Astrocyte (in vitro differentiated cells and primary cell): ENCODE measurements at regions not wholly inside any gene's neighbourhood (a gene's known extent, or its start where the extent isn't known, plus 50 kb on each side); places are given as distances from the start of the nearest gene placed in this dataset.

Experiments used
- DNase-seq: peaks from one replicate; pipeline ENCODE4 v3.0.0-alpha.2; 2010; ENCODE audit warnings: low read depth
- FAIRE-seq: peaks from 2 replicates; lab custom pipeline; 2011; peaks lifted over from hg19 to GRCh38; lab: Jason Lieb, UNC
- H2AFZ ChIP-seq: 2 replicates; pipeline ENCODE4 v1.6.0; 2012; ENCODE audit warnings: low read depth, low read length, inconsistent platforms
- H3K27ac ChIP-seq: 2 replicates; pipeline ENCODE4 v1.5.1; 2011; ENCODE audit warnings: low read depth, low read length, inconsistent platforms
- H3K27me3 ChIP-seq: 2 replicates; pipeline ENCODE4 v1.6.0; 2011; ENCODE audit warnings: low read length, inconsistent platforms; ENCODE audit not compliant: insufficient read depth
- H3K36me3 ChIP-seq: 2 replicates; pipeline ENCODE4 v1.5.1; 2011; ENCODE audit warnings: low read length, inconsistent platforms; ENCODE audit not compliant: insufficient read depth
- H3K4me1 ChIP-seq: 2 replicates; pipeline ENCODE4 v1.5.1; 2011; ENCODE audit warnings: low read length, inconsistent platforms; ENCODE audit not compliant: insufficient read depth
- H3K4me2 ChIP-seq: 2 replicates; pipeline ENCODE4 v1.6.0; 2012; ENCODE audit warnings: low read length, inconsistent platforms
- H3K4me3 ChIP-seq: 2 replicates; pipeline ENCODE4 v1.5.1; 2011; ENCODE audit warnings: low read depth, mild to moderate bottlenecking, low read length, inconsistent platforms; ENCODE audit not compliant: insufficient read depth
- H3K79me2 ChIP-seq: 2 replicates; pipeline ENCODE4 v1.6.0; 2012; ENCODE audit warnings: mild to moderate bottlenecking, low read length, inconsistent platforms; ENCODE audit not compliant: insufficient read depth
- H3K9ac ChIP-seq: 2 replicates; pipeline ENCODE4 v1.6.0; 2012; ENCODE audit warnings: mild to moderate bottlenecking, low read length, inconsistent platforms
- H3K9me3 ChIP-seq: 2 replicates; pipeline ENCODE4 v1.5.1; 2012; ENCODE audit warnings: low read depth, mild to moderate bottlenecking, low read length, inconsistent platforms; ENCODE audit not compliant: insufficient read depth
- H4K20me1 ChIP-seq: 2 replicates; pipeline ENCODE4 v1.6.0; 2012; ENCODE audit warnings: low read length, inconsistent platforms; ENCODE audit not compliant: insufficient read depth
- H3K27ac Mint-ChIP-seq: one replicate; pipeline ENCODE4 v1.8.0; 2021; ENCODE audit warnings: mild to moderate bottlenecking, mixed read lengths; ENCODE audit not compliant: unreplicated experiment
- H3K27me3 Mint-ChIP-seq: one replicate; pipeline ENCODE4 v1.8.0; 2021; ENCODE audit warnings: low read depth, mixed read lengths; ENCODE audit not compliant: unreplicated experiment
- H3K36me3 Mint-ChIP-seq: one replicate; pipeline ENCODE4 v1.8.0; 2021; ENCODE audit warnings: low read depth, mixed read lengths; ENCODE audit not compliant: unreplicated experiment
- H3K4me1 Mint-ChIP-seq: one replicate; pipeline ENCODE4 v1.8.0; 2021; ENCODE audit warnings: low read depth, mixed read lengths; ENCODE audit not compliant: unreplicated experiment
- H3K4me3 Mint-ChIP-seq: one replicate; pipeline ENCODE4 v1.8.0; 2021; ENCODE audit warnings: mild to moderate bottlenecking, moderate library complexity, mixed read lengths; ENCODE audit not compliant: unreplicated experiment
- H3K9me3 Mint-ChIP-seq: one replicate; pipeline ENCODE4 v1.8.0; 2021; ENCODE audit warnings: mild to moderate bottlenecking, mixed read lengths; ENCODE audit not compliant: unreplicated experiment
- CTCF ChIP-seq: IDR thresholded peaks from 2 replicates; pipeline ENCODE4 v1.5.1; 2011; ENCODE audit warnings: low read depth, mild to moderate bottlenecking, inconsistent platforms, low read length, moderate library complexity; ENCODE audit not compliant: insufficient read depth
- EZH2 ChIP-seq: IDR thresholded peaks from 2 replicates; pipeline ENCODE4 v1.6.1; 2012; ENCODE audit warnings: mild to moderate bottlenecking, low read length, inconsistent platforms; ENCODE audit not compliant: insufficient read depth

GRCh38 chr21:41640748-41641509 lies 125.9 kb downstream of the RIPK4 start:
- Histone ChIP-seq H3K9me3 (no peaks in the 10 kb centered on the region), H3K9ac (peak overlapping the region; percentile 77), H3K27me3 (no peaks in the 10 kb centered on the region), H4K20me1 (no peaks in the 10 kb centered on the region), H3K36me3 (no peaks in the 10 kb centered on the region), H3K4me2 (peak overlapping the region; percentile 79), H2AFZ (no peak overlapping the region), H3K4me1 (peaks cover 38% of the 10 kb centered on the region), H3K27ac (peak overlapping the region; percentile 97), H3K79me2 (no peaks in the 10 kb centered on the region), H3K4me3 (no peak overlapping the region)
- no peaks in the 10 kb centered on the region for H3K27me3 Mint-ChIP-seq
- no peak for FAIRE-seq
- TF ChIP-seq CTCF (no peak), EZH2 (no peak)
- peaks cover 9% of the 10 kb centered on the region for H3K9me3 Mint-ChIP-seq
- H3K36me3 Mint-ChIP-seq = peaks cover 4% of the 10 kb centered on the region
- H3K4me1 Mint-ChIP-seq = peaks cover 26% of the 10 kb centered on the region
- H3K4me3 Mint-ChIP-seq = no peak overlapping the region
- DNase-seq = peak; percentile 67
- H3K27ac Mint-ChIP-seq = peak overlapping the region; percentile 93

- no peak overlapping the region for H2AFZ ChIP-seq
- no peak overlapping the region for H3K27ac ChIP-seq
- Mint-ChIP-seq H3K27ac (no peak overlapping the region), H3K9me3 (peaks cover 15% of the 10 kb centered on the region), H3K4me1 (peaks cover 26% of the 10 kb centered on the region), H3K36me3 (peaks cover 4% of the 10 kb centered on the region), H3K27me3 (peaks cover 5% of the 10 kb centered on the region), H3K4me3 (no peak overlapping the region)
- H3K79me2 ChIP-seq = no peaks in the 10 kb centered on the region
- no peaks in the 10 kb centered on the region for H4K20me1 ChIP-seq
- TF ChIP-seq CTCF (no peak), EZH2 (no peak)
- no peak overlapping the region for H3K9ac ChIP-seq
- H3K4me3 ChIP-seq = no peak overlapping the region
- no peak overlapping the region for H3K4me2 ChIP-seq
- no peaks in the 10 kb centered on the region for H3K27me3 ChIP-seq
- FAIRE-seq (no peak), DNase-seq (no peak)
- peaks cover 42% of the 10 kb centered on the region for H3K4me1 ChIP-seq
- no peaks in the 10 kb centered on the region for H3K9me3 ChIP-seq
- H3K36me3 ChIP-seq = no peaks in the 10 kb centered on the region
These were observed 127.1 kb downstream of the RIPK4 start for GRCh38 chr21:41639766-41640165.

GRCh38 chr21:41639336-41639735 lies 127.5 kb downstream of the RIPK4 start:
- Histone ChIP-seq H3K4me2 (no peak overlapping the region), H3K4me3 (no peak overlapping the region), H3K4me1 (peaks cover 46% of the 10 kb centered on the region), H3K9ac (no peak overlapping the region), H3K36me3 (no peaks in the 10 kb centered on the region), H3K9me3 (no peaks in the 10 kb centered on the region), H3K27ac (no peak overlapping the region), H3K27me3 (no peaks in the 10 kb centered on the region), H3K79me2 (no peaks in the 10 kb centered on the region), H4K20me1 (no peaks in the 10 kb centered on the region), H2AFZ (no peak overlapping the region)
- H3K4me1 Mint-ChIP-seq = peaks cover 26% of the 10 kb centered on the region
- peaks cover 15% of the 10 kb centered on the region for H3K9me3 Mint-ChIP-seq
- peaks cover 5% of the 10 kb centered on the region for H3K27me3 Mint-ChIP-seq
- no peak for FAIRE-seq
- no peak overlapping the region for H3K27ac Mint-ChIP-seq
- peaks cover 4% of the 10 kb centered on the region for H3K36me3 Mint-ChIP-seq
- no peak overlapping the region for H3K4me3 Mint-ChIP-seq
- no peak for TF ChIP-seq CTCF
- TF ChIP-seq EZH2 = no peak
- no peak for DNase-seq
